ENCODE measurements at regions not wholly inside any gene's neighbourhood (a gene's known extent, or its start where the extent isn't known, plus 50 kb on each side); places are given as distances from the start of the nearest gene placed in this dataset.

GRCh38 chr5:6822068-6822467, 108.8 kb downstream of the TENT4A start:
- H3K9me3 ChIP-seq (ENCODE audit: insufficient read depth, low read length), result no peaks in the 10 kb centered on the region
- no peak overlapping the region for H2AFZ ChIP-seq (ENCODE audit: low read depth, low read length, severe bottlenecking)
- H3K4me3 ChIP-seq (ENCODE audit: insufficient read depth, low read length, poor library complexity, severe bottlenecking), result no peak overlapping the region
- no peaks in the 10 kb centered on the region for H3F3A ChIP-seq (ENCODE audit: insufficient read depth)
- TF ChIP-seq EZH2phosphoT487 (conservative IDR thresholded peaks at IDR 0.05; ENCODE audit: low read length) (no peak), CTCF (IDR thresholded peaks at IDR 0.05; ENCODE audit: insufficient read depth, low read length, poor library complexity, severe bottlenecking) (no peak)
- H3K27me3 ChIP-seq (ENCODE audit: low read length), result peaks cover 3% of the 10 kb centered on the region; the same call in 1 of the 2 replicates
- H3K79me2 ChIP-seq (ENCODE audit: insufficient read depth, low read length), result no peaks in the 10 kb centered on the region
- H3K9ac ChIP-seq (ENCODE audit: low read length), result no peak overlapping the region
- H3K4me2 ChIP-seq (ENCODE audit: low read depth, low read length, poor library complexity, severe bottlenecking), result no peak overlapping the region
- H4K20me1 ChIP-seq (ENCODE audit: low read depth, low read length), result no peaks in the 10 kb centered on the region
- H3K27ac ChIP-seq (ENCODE audit: low read depth, low read length), result no peak overlapping the region
- no peaks in the 10 kb centered on the region for H3K9me2 ChIP-seq (replicated peaks; ENCODE audit: insufficient read depth, low read length)
- H3K36me3 ChIP-seq (ENCODE audit: low read length), result no peaks in the 10 kb centered on the region

GRCh38 chr5:6822556-6823343, 109.5 kb downstream of the TENT4A start:
- Histone ChIP-seq H3K9me3 (ENCODE audit: insufficient read depth, low read length) (no peaks in the 10 kb centered on the region), H2AFZ (ENCODE audit: low read depth, low read length, severe bottlenecking) (no peak overlapping the region), H3F3A (ENCODE audit: insufficient read depth) (no peaks in the 10 kb centered on the region), H3K4me3 (ENCODE audit: insufficient read depth, low read length, poor library complexity, severe bottlenecking) (no peak overlapping the region), H3K79me2 (ENCODE audit: insufficient read depth, low read length) (no peaks in the 10 kb centered on the region), H3K4me2 (ENCODE audit: low read depth, low read length, poor library complexity, severe bottlenecking) (no peak overlapping the region), H3K27me3 (ENCODE audit: low read length) (peaks cover 3% of the 10 kb centered on the region; the same call in 1 of the 2 replicates), H3K27ac (ENCODE audit: low read depth, low read length) (no peak overlapping the region), H3K9me2 (replicated peaks; ENCODE audit: insufficient read depth, low read length) (no peaks in the 10 kb centered on the region), H3K9ac (ENCODE audit: low read length) (no peak overlapping the region), H4K20me1 (ENCODE audit: low read depth, low read length) (no peaks in the 10 kb centered on the region), H3K36me3 (ENCODE audit: low read length) (no peaks in the 10 kb centered on the region)
- TF ChIP-seq EZH2phosphoT487 (conservative IDR thresholded peaks at IDR 0.05; ENCODE audit: low read length) (no peak), CTCF (IDR thresholded peaks at IDR 0.05; ENCODE audit: insufficient read depth, low read length, poor library complexity, severe bottlenecking) (no peak)

- H3K4me3 ChIP-seq (ENCODE audit: insufficient read depth, low read length, poor library complexity, severe bottlenecking), result no peak overlapping the region
- H3K27ac ChIP-seq (ENCODE audit: low read depth, low read length), result no peak overlapping the region
- H3K9me3 ChIP-seq (ENCODE audit: insufficient read depth, low read length), result no peaks in the 10 kb centered on the region
- no peak overlapping the region for H3K4me2 ChIP-seq (ENCODE audit: low read depth, low read length, poor library complexity, severe bottlenecking)
- H2AFZ ChIP-seq (ENCODE audit: low read depth, low read length, severe bottlenecking), result no peak overlapping the region
- no peak overlapping the region for H3K9ac ChIP-seq (ENCODE audit: low read length)
- no peaks in the 10 kb centered on the region for H4K20me1 ChIP-seq (ENCODE audit: low read depth, low read length)
- no peaks in the 10 kb centered on the region for H3K79me2 ChIP-seq (ENCODE audit: insufficient read depth, low read length)
- H3F3A ChIP-seq (ENCODE audit: insufficient read depth), result no peaks in the 10 kb centered on the region
- TF ChIP-seq EZH2phosphoT487 (conservative IDR thresholded peaks at IDR 0.05; ENCODE audit: low read length) (no peak), CTCF (IDR thresholded peaks at IDR 0.05; ENCODE audit: insufficient read depth, low read length, poor library complexity, severe bottlenecking) (no peak)
- peaks cover 3% of the 10 kb centered on the region; the same call in 1 of the 2 replicates for H3K27me3 ChIP-seq (ENCODE audit: low read length)
- H3K36me3 ChIP-seq (ENCODE audit: low read length), result no peaks in the 10 kb centered on the region
- H3K9me2 ChIP-seq (replicated peaks; ENCODE audit: insufficient read depth, low read length), result no peaks in the 10 kb centered on the region
Observed at GRCh38 chr5:6823996-6824395, 110.8 kb downstream of the TENT4A start.

All from SU-DHL-6 (cell line).